ENCODE measurements at regions not wholly inside any gene's neighbourhood (a gene's known extent, or its start where the extent isn't known, plus 50 kb on each side); places are given as distances from the start of the nearest gene placed in this dataset.

DNA sequence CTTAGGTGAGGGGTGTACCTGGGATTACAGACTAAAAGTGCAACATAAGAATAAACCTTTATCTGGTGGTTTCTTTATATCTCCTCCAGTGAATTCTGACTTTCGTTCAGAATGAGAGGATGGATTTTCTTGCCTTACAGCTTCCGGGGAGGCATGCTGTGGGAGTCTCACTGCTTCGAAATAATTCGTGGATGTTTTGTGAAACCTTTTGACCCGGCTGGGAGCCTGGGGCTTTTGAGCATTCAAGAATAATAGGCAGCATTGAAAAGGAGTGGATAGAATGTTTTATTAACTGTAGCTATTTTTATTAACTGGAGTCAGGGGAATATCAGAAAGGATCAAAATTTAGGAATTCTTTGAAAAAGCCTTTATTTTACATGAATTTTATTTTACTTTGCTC, 149.1 kb downstream of the RWDD3 start:
- Histone ChIP-seq H3K79me2 (ENCODE audit: control insufficient read depth in 1 of 2, insufficient read depth in 2 of 2, low read length in 2 of 2) (no peaks in the 10 kb centered on the region), H4K5ac (ENCODE audit: insufficient read length, low read depth, low read length) (no peak overlapping the region), H3K23ac (ENCODE audit: insufficient read length) (no peak overlapping the region), H3K27me3 (replicated peaks in 1 of 4; ENCODE audit: control insufficient read depth in 3 of 4, extremely low read depth in 1 of 4, insufficient read depth in 3 of 4, low read length in 3 of 4) (no peaks in the 10 kb centered on the region; a peak in 1 of 7 replicates), H2BK15ac (ENCODE audit: low read length) (no peak overlapping the region), H3K9ac (replicated peaks in 1 of 4; ENCODE audit: extremely low read depth in 1 of 4, low read depth in 3 of 4, low read length in 3 of 4) (no peak overlapping the region), H4K8ac (ENCODE audit: extremely low read depth, insufficient read depth, low read length) (no peak overlapping the region), H3K18ac (ENCODE audit: extremely low read depth, low read length) (no peak overlapping the region), H3K14ac (ENCODE audit: insufficient read length) (no peak overlapping the region), H2AFZ (ENCODE audit: low read length) (no peak overlapping the region), H4K91ac (replicated peaks; ENCODE audit: insufficient read length, low read length) (no peak overlapping the region), H3K4me3 (ENCODE audit: extremely low read depth in 1 of 4, insufficient read depth in 2 of 4, low read depth in 3 of 4, low read length in 4 of 4) (no peak overlapping the region), H3K23me2 (ENCODE audit: low read depth, low read length) (no peaks in the 10 kb centered on the region), H2BK120ac (replicated peaks; ENCODE audit: low read depth, low read length) (no peak overlapping the region), H4K20me1 (replicated peaks in 1 of 2; ENCODE audit: control insufficient read depth in 1 of 2, insufficient read depth in 2 of 2, low read length in 2 of 2) (peaks cover 0 to 2% of the 10 kb centered on the region in 2 experiments), H3K4me2 (ENCODE audit: insufficient read depth in 1 of 2, low read depth in 2 of 2, low read length in 2 of 2) (no peak overlapping the region), H3K56ac (replicated peaks; ENCODE audit: insufficient read length, low read depth, low read length) (no peak overlapping the region), H3K27ac (ENCODE audit: low read depth, low read length) (no peak overlapping the region), H3K36me3 (ENCODE audit: control insufficient read depth in 2 of 4, insufficient read depth in 4 of 4, low read length in 3 of 4) (no peaks in the 10 kb centered on the region), H3K9me3 (ENCODE audit: insufficient read depth in 2 of 2, low read depth in 1 of 2, low read length in 1 of 2) (no peaks in the 10 kb centered on the region), H2BK12ac (ENCODE audit: low read depth, low read length) (no peak overlapping the region), H2BK5ac (ENCODE audit: low read depth, low read length) (no peak overlapping the region), H3K4me1 (replicated peaks in 1 of 4; ENCODE audit: control insufficient read depth in 3 of 4, insufficient read depth in 4 of 4, low read length in 3 of 4) (no peaks in the 10 kb centered on the region), H2BK20ac (ENCODE audit: low read length) (no peak overlapping the region), H3K4ac (replicated peaks; ENCODE audit: insufficient read length, low read depth, low read length) (no peak overlapping the region), H3K79me1 (ENCODE audit: low read depth, low read length) (no peaks in the 10 kb centered on the region), H2AK5ac (ENCODE audit: low read depth, low read length) (no peak overlapping the region)
- no peak for DNase-seq (ENCODE audit: low read depth in 1 of 2, low spot score in 2 of 2)
- FAIRE-seq, result no peak
- 74% methylated on average over 5 of the region's 5 CpGs; no CpG with 5 or more reads in 1 of the 2 experiments for WGBS, 2 experiments (ENCODE audit: extremely low coverage in 1 of 2, insufficient coverage in 1 of 2, insufficient read length in 1 of 2, insufficient replicate concordance in 2 of 2, low coverage in 1 of 2, low lambda C conversion rate in 2 of 2, missing lambda C conversion rate in 1 of 2)
- CTCF ChIA-PET (ENCODE audit: partially characterized antibody), result no interaction called here
- POLR2A ChIA-PET (ENCODE audit: partially characterized antibody), result no interaction called here
- TF ChIP-seq ZNF274 (IDR thresholded peaks at IDR 0.05; ENCODE audit: borderline replicate concordance, extremely low read depth, low read length) (no peak), SP2 (IDR thresholded peaks at IDR 0.05; ENCODE audit: low read length) (no peak), CTBP2 (IDR thresholded peaks at IDR 0.05; ENCODE audit: borderline replicate concordance, insufficient read depth, insufficient read length, low read length) (no peak)

Measured in H1 (cell line).